ENCODE measurements at regions not wholly inside any gene's neighbourhood (a gene's known extent, or its start where the extent isn't known, plus 50 kb on each side); places are given as distances from the start of the nearest gene placed in this dataset.

DNA sequence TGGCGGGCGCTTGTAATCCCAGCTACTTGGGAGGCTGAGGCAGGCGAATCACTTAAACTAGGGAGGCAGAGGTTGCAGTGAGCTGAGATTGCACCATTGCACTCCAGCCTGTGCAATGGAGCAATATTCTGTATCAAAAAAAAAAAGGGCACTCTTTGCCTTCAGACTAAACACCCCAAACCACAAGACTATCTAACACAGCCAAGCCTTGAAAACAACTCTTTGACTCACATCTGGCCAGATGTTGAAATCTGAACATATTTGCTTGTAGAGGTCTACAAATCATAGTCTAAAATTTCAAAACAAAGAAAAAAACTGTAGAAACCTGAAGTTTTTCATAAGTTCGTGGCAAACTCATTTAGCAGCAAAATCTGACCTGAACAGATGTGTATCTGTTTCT is 94.9 kb downstream of the FAM161A start:
- peaks cover 12% of the 10 kb centered on the region for H3K4me1 ChIP-seq (ENCODE audit: insufficient read depth, low read length, poor library complexity, severe bottlenecking)
- no peaks in the 10 kb centered on the region for H3K9me2 ChIP-seq (ENCODE audit: insufficient read depth, low read length)
- no peak overlapping the region for H3K27ac ChIP-seq (ENCODE audit: low read depth, low read length, poor library complexity, severe bottlenecking)
- H3K9me3 ChIP-seq (ENCODE audit: low read length), result no peaks in the 10 kb centered on the region
- no peak overlapping the region for H3K4me2 ChIP-seq (ENCODE audit: low read length)
- POLR2A ChIA-PET, result no interaction called here
- no peak overlapping the region for H3K4me3 ChIP-seq (ENCODE audit: low read depth, low read length, poor library complexity, severe bottlenecking)
- intact Hi-C loops (cut with micrococcal nuclease; ENCODE audit: unreplicated experiment), result no loop called here
- no peak for DNase-seq (ENCODE audit: low spot score)
- H2AFZ ChIP-seq (ENCODE audit: low read length), result no peak overlapping the region
- CTCF ChIA-PET (ENCODE audit: unreplicated experiment), result no interaction called here
- H3K79me2 ChIP-seq (ENCODE audit: insufficient read depth, low read depth, low read length), result peaks cover 9% of the 10 kb centered on the region; the same call in 1 of the 2 replicates
- TF ChIP-seq, protein P1, sequence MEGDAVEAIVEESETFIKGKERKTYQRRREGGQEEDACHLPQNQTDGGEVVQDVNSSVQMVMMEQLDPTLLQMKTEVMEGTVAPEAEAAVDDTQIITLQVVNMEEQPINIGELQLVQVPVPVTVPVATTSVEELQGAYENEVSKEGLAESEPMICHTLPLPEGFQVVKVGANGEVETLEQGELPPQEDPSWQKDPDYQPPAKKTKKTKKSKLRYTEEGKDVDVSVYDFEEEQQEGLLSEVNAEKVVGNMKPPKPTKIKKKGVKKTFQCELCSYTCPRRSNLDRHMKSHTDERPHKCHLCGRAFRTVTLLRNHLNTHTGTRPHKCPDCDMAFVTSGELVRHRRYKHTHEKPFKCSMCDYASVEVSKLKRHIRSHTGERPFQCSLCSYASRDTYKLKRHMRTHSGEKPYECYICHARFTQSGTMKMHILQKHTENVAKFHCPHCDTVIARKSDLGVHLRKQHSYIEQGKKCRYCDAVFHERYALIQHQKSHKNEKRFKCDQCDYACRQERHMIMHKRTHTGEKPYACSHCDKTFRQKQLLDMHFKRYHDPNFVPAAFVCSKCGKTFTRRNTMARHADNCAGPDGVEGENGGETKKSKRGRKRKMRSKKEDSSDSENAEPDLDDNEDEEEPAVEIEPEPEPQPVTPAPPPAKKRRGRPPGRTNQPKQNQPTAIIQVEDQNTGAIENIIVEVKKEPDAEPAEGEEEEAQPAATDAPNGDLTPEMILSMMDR (conservative IDR thresholded peaks at IDR 0.05; ENCODE audit: low read length), result no peak
- no peak for TF ChIP-seq EZH2phosphoT487 (IDR thresholded peaks at IDR 0.05; ENCODE audit: borderline replicate concordance, low read depth, low read length)
- H3K36me3 ChIP-seq (ENCODE audit: insufficient read depth, low read length), result no peaks in the 10 kb centered on the region
- no peaks in the 10 kb centered on the region for H4K20me1 ChIP-seq (ENCODE audit: insufficient read depth, low read length)
- no TSS peak for BruUV-seq (replicated peaks)

DNA sequence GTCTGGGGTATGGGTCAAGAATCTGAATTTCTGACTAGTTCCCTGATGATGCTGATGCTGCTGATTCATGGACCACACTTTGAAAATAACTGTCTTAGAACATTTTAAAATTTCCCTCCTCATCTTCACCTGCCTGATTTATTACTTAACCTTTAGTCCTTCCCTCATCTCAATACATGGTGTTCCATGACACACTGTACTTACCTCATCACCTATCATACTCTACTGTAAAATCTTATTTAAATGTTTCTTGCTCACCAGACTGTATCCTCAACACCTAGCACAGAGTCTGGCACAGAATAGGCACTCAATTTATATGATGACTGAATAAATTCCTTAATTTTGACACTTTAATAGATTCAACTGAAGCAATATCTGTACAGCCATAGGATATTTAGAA is 95.7 kb downstream of the FAM161A start:
- intact Hi-C loops (cut with micrococcal nuclease; ENCODE audit: unreplicated experiment), result no loop called here
- no peak overlapping the region for H3K4me3 ChIP-seq (ENCODE audit: low read depth, low read length, poor library complexity, severe bottlenecking)
- no peak overlapping the region for H3K4me2 ChIP-seq (ENCODE audit: low read length)
- peaks cover 8% of the 10 kb centered on the region; the same call in 1 of the 2 replicates for H3K79me2 ChIP-seq (ENCODE audit: insufficient read depth, low read depth, low read length)
- H3K4me1 ChIP-seq (ENCODE audit: insufficient read depth, low read length, poor library complexity, severe bottlenecking), result peaks cover 11% of the 10 kb centered on the region
- BruUV-seq (replicated peaks), result no TSS peak
- H2AFZ ChIP-seq (ENCODE audit: low read length), result no peak overlapping the region
- POLR2A ChIA-PET, result no interaction called here
- CTCF ChIA-PET (ENCODE audit: unreplicated experiment), result no interaction called here
- no peak overlapping the region for H3K27ac ChIP-seq (ENCODE audit: low read depth, low read length, poor library complexity, severe bottlenecking)
- no peaks in the 10 kb centered on the region for H3K9me3 ChIP-seq (ENCODE audit: low read length)
- H3K36me3 ChIP-seq (ENCODE audit: insufficient read depth, low read length), result no peaks in the 10 kb centered on the region
- TF ChIP-seq EZH2phosphoT487 (IDR thresholded peaks at IDR 0.05; ENCODE audit: borderline replicate concordance, low read depth, low read length), result no peak
- TF ChIP-seq, protein P1 (conservative IDR thresholded peaks at IDR 0.05; ENCODE audit: low read length), result no peak
- no peak for DNase-seq (ENCODE audit: low spot score)
- no peaks in the 10 kb centered on the region for H4K20me1 ChIP-seq (ENCODE audit: insufficient read depth, low read length)
- no peaks in the 10 kb centered on the region for H3K9me2 ChIP-seq (ENCODE audit: insufficient read depth, low read length)

DNA sequence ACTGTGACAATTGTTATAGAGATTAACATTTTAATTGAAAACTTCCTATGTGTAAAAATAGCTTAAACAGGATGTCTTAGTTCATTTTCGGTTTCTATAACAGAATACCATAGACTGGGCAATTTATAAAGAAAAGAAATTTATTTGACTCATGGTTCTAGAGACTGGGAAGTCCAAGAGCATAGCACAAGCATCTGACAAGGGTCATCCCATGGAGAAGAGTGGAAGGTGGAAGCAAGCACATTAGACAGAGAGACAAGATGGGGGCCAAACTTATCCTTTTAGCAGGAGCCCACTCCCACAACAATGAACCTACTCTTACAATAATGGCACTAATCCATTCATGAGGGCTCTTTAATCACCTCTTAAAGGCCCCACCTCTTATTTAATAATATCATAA is 100.3 kb downstream of the FAM161A start:
- no peaks in the 10 kb centered on the region for H3K4me1 ChIP-seq (ENCODE audit: insufficient read depth, low read length, poor library complexity, severe bottlenecking)
- H3K4me3 ChIP-seq (ENCODE audit: low read depth, low read length, poor library complexity, severe bottlenecking), result no peak overlapping the region
- no peak overlapping the region for H2AFZ ChIP-seq (ENCODE audit: low read length)
- TF ChIP-seq, protein P1 (conservative IDR thresholded peaks at IDR 0.05; ENCODE audit: low read length), result no peak
- TF ChIP-seq EZH2phosphoT487 (IDR thresholded peaks at IDR 0.05; ENCODE audit: borderline replicate concordance, low read depth, low read length), result no peak
- ChIA-PET POLR2A (no interaction called here), CTCF (ENCODE audit: unreplicated experiment) (no interaction called here)
- no peaks in the 10 kb centered on the region for H4K20me1 ChIP-seq (ENCODE audit: insufficient read depth, low read length)
- no peak overlapping the region for H3K4me2 ChIP-seq (ENCODE audit: low read length)
- H3K79me2 ChIP-seq (ENCODE audit: insufficient read depth, low read depth, low read length), result no peaks in the 10 kb centered on the region
- DNase-seq (ENCODE audit: low spot score), result no peak
- BruUV-seq (replicated peaks), result no TSS peak
- intact Hi-C loops (cut with micrococcal nuclease; ENCODE audit: unreplicated experiment), result no loop called here
- H3K36me3 ChIP-seq (ENCODE audit: insufficient read depth, low read length), result no peaks in the 10 kb centered on the region
- H3K27ac ChIP-seq (ENCODE audit: low read depth, low read length, poor library complexity, severe bottlenecking), result no peak overlapping the region
- no peaks in the 10 kb centered on the region for H3K9me3 ChIP-seq (ENCODE audit: low read length)
- no peaks in the 10 kb centered on the region for H3K9me2 ChIP-seq (ENCODE audit: insufficient read depth, low read length)
